Testis (tissue), 2 donors: ENCODE measurements at regions not wholly inside any gene's neighbourhood (a gene's known extent, or its start where the extent isn't known, plus 50 kb on each side); places are given as distances from the start of the nearest gene placed in this dataset.

Source experiments
- CTCF ChIP-seq, 3 experiments: fragments of 450-650 bp in 2 of 3; fragments of 200-600 bp in 1 of 3; sonication (generic) in 1 of 3; IDR thresholded peaks; one replicate each; pipeline ENCODE4 v1.5.1; 2016 to 2019; ENCODE audit warnings: antibody characterized with exemption in 3 of 3, mild to moderate bottlenecking in 2 of 3, moderate library complexity in 1 of 3
- POLR2A ChIP-seq: fragments of 450-650 bp; IDR thresholded peaks from one replicate; pipeline ENCODE4 v1.6.1; 2017; ENCODE audit warnings: antibody characterized with exemption, mild to moderate bottlenecking, moderate library complexity

- TF ChIP-seq POLR2A (no peak), CTCF (IDR thresholded peaks at IDR 0.05) (no peak)
Observed at GRCh38 chr7:128167042-128167701, 73.9 kb upstream of the LEP start.
